Endothelial cell of umbilical vein (primary cell): ENCODE measurements at regions not wholly inside any gene's neighbourhood (a gene's known extent, or its start where the extent isn't known, plus 50 kb on each side); places are given as distances from the start of the nearest gene placed in this dataset.
"Not testable (repeated sequence)": the region's sequence is repeated elsewhere in the genome, so short reads cannot be mapped to it uniquely, and the experiment has no call there.

Experiments
- BruUV-seq: library from RNA; stranded (reverse); fragments of 400-500 nt; replicated peaks from 2 replicates; lab custom pipeline; 2021; lab: Mats Ljungman, UMichigan
- CTCF ChIA-PET: fragments of 300-600, 350-600 bp; sonication (Branson Sonifier 250); formaldehyde crosslinking; loops from one replicate; lab custom pipeline; 2021; ENCODE audit warnings: antibody characterized with exemption, inconsistent platforms; lab: Charles Lee
- POLR2A ChIA-PET: fragments of 300-600, 350-600 bp; sonication (Branson Sonifier 250); formaldehyde crosslinking; loops from one replicate; lab custom pipeline; 2021; ENCODE audit warnings: antibody characterized with exemption, inconsistent platforms; lab: Charles Lee
- DNase-seq: peaks from one replicate; pipeline ENCODE4 v3.0.0-alpha.2; 2011; ENCODE audit warnings: low read depth, low spot score
- FAIRE-seq: peaks from 2 replicates; lab custom pipeline; 2011; peaks lifted over from hg19 to GRCh38; lab: Jason Lieb, UNC
- H2AFZ ChIP-seq: 2 replicates; pipeline ENCODE4 v1.6.0; 2012; ENCODE audit warnings: low read depth, low read length, control low read depth, inconsistent platforms
- H3K27ac ChIP-seq: 2 replicates; pipeline ENCODE4 v1.5.1; 2011; ENCODE audit warnings: low read depth, mild to moderate bottlenecking, control low read depth, low read length, moderate library complexity; ENCODE audit not compliant: insufficient read depth
- H3K27me3 ChIP-seq, 2 experiments: 2 replicates each; pipeline versions ENCODE4 v1.6.0 to v1.6.1; 2011; ENCODE audit warnings: low read length in 2 of 2, mixed read lengths in 1 of 2; ENCODE audit not compliant: control insufficient read depth in 2 of 2, insufficient read depth in 2 of 2
- H3K36me3 ChIP-seq, 2 experiments: 2 replicates in 1 of 2; 3 replicates in 1 of 2; pipeline ENCODE4 v1.5.1; 2011; ENCODE audit warnings: low read length in 2 of 2, mild to moderate bottlenecking in 1 of 2, moderate library complexity in 1 of 2; ENCODE audit not compliant: control insufficient read depth in 2 of 2, insufficient read depth in 2 of 2; ENCODE audit errors: extremely low read depth in 1 of 2
- H3K4me1 ChIP-seq: 3 replicates; pipeline ENCODE4 v1.5.1; 2011; ENCODE audit warnings: mild to moderate bottlenecking, low read length; ENCODE audit not compliant: control insufficient read depth, insufficient read depth; ENCODE audit errors: extremely low read depth
- H3K4me2 ChIP-seq: 2 replicates; pipeline ENCODE4 v1.6.1; 2011; ENCODE audit warnings: low read length, control low read depth, mixed read lengths; ENCODE audit not compliant: insufficient read depth
- H3K4me3 ChIP-seq, 3 experiments: fragments of 200-600 bp in 1 of 3; sonication (generic), shearing (Covaris generic) in 1 of 3; replicated peaks in 1 of 3; 2 replicates each; pipeline ENCODE4 v1.5.1; 2011 to 2016; ENCODE audit warnings: control low read depth in 3 of 3, low read length in 3 of 3, mild to moderate bottlenecking in 2 of 3, inconsistent platforms in 1 of 3, low read depth in 1 of 3, moderate library complexity in 1 of 3; ENCODE audit not compliant: insufficient read depth in 1 of 3
- H3K79me2 ChIP-seq: 2 replicates; pipeline ENCODE4 v1.6.0; 2012; ENCODE audit warnings: low read length, inconsistent platforms; ENCODE audit not compliant: control insufficient read depth, insufficient read depth
- H3K9ac ChIP-seq: replicated peaks from 2 replicates; pipeline ENCODE3; 2011; ENCODE audit warnings: low read length, control low read depth; ENCODE audit not compliant: insufficient read depth; ENCODE audit errors: extremely low read depth
- H3K9me1 ChIP-seq: replicated peaks from 3 replicates; pipeline ENCODE4 v1.6.0; 2011; ENCODE audit warnings: mild to moderate bottlenecking, low read length; ENCODE audit not compliant: control insufficient read depth, insufficient read depth; ENCODE audit errors: extremely low read depth
- H3K9me3 ChIP-seq: replicated peaks from 2 replicates; pipeline ENCODE4 v1.5.1; 2012; ENCODE audit warnings: low read length, inconsistent platforms; ENCODE audit not compliant: control insufficient read depth, insufficient read depth
- H4K20me1 ChIP-seq: replicated peaks from 2 replicates; pipeline ENCODE3; 2011; ENCODE audit warnings: mild to moderate bottlenecking, low read length; ENCODE audit not compliant: control insufficient read depth, insufficient read depth; ENCODE audit errors: extremely low read depth
- EZH2 ChIP-seq: IDR thresholded peaks from 2 replicates; pipeline ENCODE4 v1.6.1; 2012; ENCODE audit warnings: borderline replicate concordance, low read depth, mild to moderate bottlenecking, moderate library complexity, low read length, inconsistent platforms; ENCODE audit not compliant: severe bottlenecking
- FOS ChIP-seq: IDR thresholded peaks from 2 replicates; pipeline ENCODE4 v1.6.1; 2011; ENCODE audit warnings: mild to moderate bottlenecking, low read length, moderate library complexity, borderline replicate concordance; ENCODE audit not compliant: insufficient read depth
- GATA2 ChIP-seq: IDR thresholded peaks from 2 replicates; pipeline ENCODE4 v1.7.0; 2011; ENCODE audit warnings: low read depth, mild to moderate bottlenecking, moderate library complexity, mixed read lengths, low read length; ENCODE audit not compliant: insufficient read length, insufficient read depth
- JUN ChIP-seq: IDR thresholded peaks from 2 replicates; pipeline ENCODE4 v1.6.1; 2011; ENCODE audit warnings: borderline replicate concordance, low read depth; ENCODE audit not compliant: insufficient read length, insufficient read depth
- MYC ChIP-seq: IDR thresholded peaks from one replicate; pipeline ENCODE4 v1.6.1; 2011; ENCODE audit warnings: mild to moderate bottlenecking, low read depth, low read length
- POLR2A ChIP-seq: IDR thresholded peaks from 2 replicates; pipeline ENCODE4 v1.6.1; 2012; ENCODE audit warnings: low read depth, mild to moderate bottlenecking, control low read depth, low read length
- POLR2AphosphoS5 ChIP-seq: IDR thresholded peaks from 2 replicates; pipeline ENCODE4 v1.6.1; 2012; ENCODE audit warnings: low read depth, mild to moderate bottlenecking, control low read depth, low read length, moderate library complexity; ENCODE audit not compliant: insufficient read depth
- dilution Hi-C: fragments of 300-500 bp; cut with MboI; formaldehyde crosslinking; loops from one replicate; pipeline ENCODE4 v1.15.0; 2019; ENCODE audit warnings: low sequenced_read_pairs; ENCODE audit not compliant: extremely low pct_ligation_motif_present
- intact Hi-C: fragments of 100-400 bp; cut with micrococcal nuclease; formaldehyde crosslinking; loops from one replicate; pipeline ENCODE4 v1.10.0; 2022
- TF ChIP-seq, protein P1 (sequence below), 2 donors: IDR thresholded peaks; 1 replicate in 1 of 2; 2 replicates in 1 of 2; pipeline ENCODE4 v1.5.1; 2011; ENCODE audit warnings: low read length in 2 of 2, mild to moderate bottlenecking in 2 of 2, moderate library complexity in 2 of 2, control low read depth in 1 of 2, inconsistent platforms in 1 of 2, low read depth in 1 of 2; ENCODE audit not compliant: insufficient read depth in 1 of 2; ENCODE audit errors: extremely low read depth in 1 of 2
- TF ChIP-seq, protein P2 (sequence below): IDR thresholded peaks from 2 replicates; pipeline ENCODE4 v1.6.1; 2011; ENCODE audit not compliant: insufficient read depth, insufficient read length

DNA sequence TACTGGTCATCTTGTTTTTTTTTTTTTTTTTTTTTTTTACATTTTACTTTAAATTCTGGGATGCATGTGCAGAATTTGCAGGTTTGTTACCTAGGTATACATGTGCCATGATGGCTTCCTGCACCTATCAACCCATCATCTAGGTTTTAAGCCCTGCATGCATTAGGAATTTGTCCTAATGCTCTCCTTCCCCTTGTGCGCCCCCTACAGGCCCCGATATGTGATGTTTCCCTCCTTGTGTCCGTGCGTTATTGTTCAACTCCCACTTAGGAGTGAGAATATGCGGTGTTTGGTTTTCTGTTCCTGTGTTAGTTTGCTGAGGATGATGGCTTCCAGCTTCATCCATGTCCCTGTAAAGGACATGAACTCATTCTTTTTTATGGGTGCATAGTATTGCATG, 249.6 kb upstream of the SLC16A7 start:
- H4K20me1 ChIP-seq, H3K4me2 ChIP-seq, DNase-seq, H2AFZ ChIP-seq, H3K9ac ChIP-seq, H3K27ac ChIP-seq, H3K9me3 ChIP-seq, H3K36me3 ChIP-seq, H3K9me1 ChIP-seq, H3K79me2 ChIP-seq, CTCF ChIA-PET, dilution Hi-C loops, H3K27me3 ChIP-seq, POLR2A ChIA-PET, BruUV-seq, H3K4me3 ChIP-seq, H3K4me1 ChIP-seq, intact Hi-C loops, FAIRE-seq: not testable (repeated sequence)
- TF ChIP-seq, protein P1, sequence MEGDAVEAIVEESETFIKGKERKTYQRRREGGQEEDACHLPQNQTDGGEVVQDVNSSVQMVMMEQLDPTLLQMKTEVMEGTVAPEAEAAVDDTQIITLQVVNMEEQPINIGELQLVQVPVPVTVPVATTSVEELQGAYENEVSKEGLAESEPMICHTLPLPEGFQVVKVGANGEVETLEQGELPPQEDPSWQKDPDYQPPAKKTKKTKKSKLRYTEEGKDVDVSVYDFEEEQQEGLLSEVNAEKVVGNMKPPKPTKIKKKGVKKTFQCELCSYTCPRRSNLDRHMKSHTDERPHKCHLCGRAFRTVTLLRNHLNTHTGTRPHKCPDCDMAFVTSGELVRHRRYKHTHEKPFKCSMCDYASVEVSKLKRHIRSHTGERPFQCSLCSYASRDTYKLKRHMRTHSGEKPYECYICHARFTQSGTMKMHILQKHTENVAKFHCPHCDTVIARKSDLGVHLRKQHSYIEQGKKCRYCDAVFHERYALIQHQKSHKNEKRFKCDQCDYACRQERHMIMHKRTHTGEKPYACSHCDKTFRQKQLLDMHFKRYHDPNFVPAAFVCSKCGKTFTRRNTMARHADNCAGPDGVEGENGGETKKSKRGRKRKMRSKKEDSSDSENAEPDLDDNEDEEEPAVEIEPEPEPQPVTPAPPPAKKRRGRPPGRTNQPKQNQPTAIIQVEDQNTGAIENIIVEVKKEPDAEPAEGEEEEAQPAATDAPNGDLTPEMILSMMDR (IDR thresholded peaks at IDR 0.05; ENCODE audit: extremely low read depth in 1 of 2, insufficient read depth in 1 of 2, low read depth in 1 of 2, low read length in 2 of 2) = peak in 1 of 2 donors; percentile 24

DNA sequence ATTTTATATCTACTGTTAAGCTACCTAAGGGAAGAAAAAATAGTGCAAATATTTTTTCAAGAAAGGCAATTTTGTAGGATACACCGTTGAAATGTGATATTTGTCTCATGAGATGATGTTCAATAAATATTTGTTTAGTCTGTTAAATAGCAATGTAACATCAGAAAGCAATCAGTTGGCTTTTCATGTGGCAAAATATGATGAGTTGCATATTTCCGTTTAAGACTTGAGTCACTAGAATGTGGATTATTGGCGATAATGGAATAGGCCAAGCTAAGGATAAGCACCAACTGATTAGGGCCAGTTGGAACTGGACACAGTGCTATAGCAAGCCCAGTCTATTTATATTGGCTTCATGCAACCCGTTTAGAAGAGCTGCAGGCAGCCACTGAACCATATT, 250.4 kb upstream of the SLC16A7 start:
- Histone ChIP-seq H3K4me1 (no peaks in the 10 kb centered on the region), H2AFZ (no peak overlapping the region), H3K4me3 (no peak overlapping the region), H3K9ac (no peak overlapping the region), H3K9me3 (no peaks in the 10 kb centered on the region), H3K9me1 (no peaks in the 10 kb centered on the region), H3K36me3 (no peaks in the 10 kb centered on the region), H3K27ac (no peak overlapping the region), H3K27me3 (no peaks in the 10 kb centered on the region), H3K4me2 (no peak overlapping the region), H3K79me2 (no peaks in the 10 kb centered on the region), H4K20me1 (no peaks in the 10 kb centered on the region)
- no peak for DNase-seq
- no TSS peak for BruUV-seq
- intact Hi-C loops (no loop called here), dilution Hi-C loops (no loop called here)
- TF ChIP-seq GATA2 = no peak
- TF ChIP-seq FOS = no peak
- TF ChIP-seq, protein P1 (IDR thresholded peaks at IDR 0.05; ENCODE audit: extremely low read depth in 1 of 2, insufficient read depth in 1 of 2, low read depth in 1 of 2, low read length in 2 of 2) = no peak
- no peak for TF ChIP-seq EZH2
- TF ChIP-seq POLR2A = no peak
- no peak for TF ChIP-seq POLR2AphosphoS5
- TF ChIP-seq MYC = no peak
- TF ChIP-seq, protein P2, sequence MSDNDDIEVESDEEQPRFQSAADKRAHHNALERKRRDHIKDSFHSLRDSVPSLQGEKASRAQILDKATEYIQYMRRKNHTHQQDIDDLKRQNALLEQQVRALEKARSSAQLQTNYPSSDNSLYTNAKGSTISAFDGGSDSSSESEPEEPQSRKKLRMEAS = no peak
- TF ChIP-seq JUN = no peak
- ChIA-PET CTCF (interaction anchor here (0.9 kb wide), 1 partner anchor 12 kb away, joined by 3 read pairs; no protein-coding TSS in a partner anchor), POLR2A (no interaction called here)
- no peak for FAIRE-seq
